Neural progenitor cell (in vitro differentiated cells): ENCODE measurements at regions not wholly inside any gene's neighbourhood (a gene's known extent, or its start where the extent isn't known, plus 50 kb on each side); places are given as distances from the start of the nearest gene placed in this dataset.

ENCODE experiments used
- CTCF ChIP-seq: fragments of 200-600 bp; sonication (generic); IDR thresholded peaks from 2 replicates; pipeline ENCODE4 v1.5.1; 2017; ENCODE audit warnings: antibody characterized with exemption, mild to moderate bottlenecking
- EZH2 ChIP-seq: fragments of 200-600 bp; sonication (generic); IDR thresholded peaks from 2 replicates; pipeline ENCODE4 v1.6.1; 2017; ENCODE audit warnings: antibody characterized with exemption, mild to moderate bottlenecking, moderate library complexity
- EZH2phosphoT487 ChIP-seq: fragments of 200-600 bp; sonication (generic); IDR thresholded peaks from 2 replicates; pipeline ENCODE4 v1.6.1; 2017; ENCODE audit warnings: antibody characterized with exemption

GRCh38 chr5:161098516-161098915 lies 246.5 kb upstream of the ATP10B start:
- TF ChIP-seq EZH2phosphoT487: no peak
- no peak for TF ChIP-seq CTCF
- TF ChIP-seq EZH2: no peak
